MM.1S (cell line): ENCODE measurements at regions not wholly inside any gene's neighbourhood (a gene's known extent, or its start where the extent isn't known, plus 50 kb on each side); places are given as distances from the start of the nearest gene placed in this dataset.

Experiments
- CTCF ChIP-seq: fragments of 300-600 bp; sonication (generic); IDR thresholded peaks from 2 replicates; pipeline ENCODE4 v1.5.1; 2016; ENCODE audit warnings: antibody characterized with exemption, low read length, mixed read lengths
- EZH2phosphoT487 ChIP-seq: fragments of 300-600 bp; sonication (generic); IDR thresholded peaks from 2 replicates; pipeline ENCODE4 v1.6.1; 2018; ENCODE audit warnings: antibody characterized with exemption, low read length

- TF ChIP-seq CTCF (no peak), EZH2phosphoT487 (no peak)
Observed at GRCh38 chr13:105519771-105520170, 1015.7 kb downstream of the EFNB2 start.
